NAMALWA (cell line): ENCODE measurements at regions not wholly inside any gene's neighbourhood (a gene's known extent, or its start where the extent isn't known, plus 50 kb on each side); places are given as distances from the start of the nearest gene placed in this dataset.

Source experiments
- DNase-seq: peaks from one replicate; pipeline ENCODE4 v3.0.0-alpha.2; 2015; ENCODE audit warnings: low spot score

GRCh38 chr5:144815131-144815530 lies 644.5 kb downstream of the KCTD16 start:
- no peak for DNase-seq

- no peak for DNase-seq
These were observed 642.1 kb downstream of the KCTD16 start for GRCh38 chr5:144812763-144813162.

GRCh38 chr5:144800169-144800568 lies 629.5 kb downstream of the KCTD16 start:
- no peak for DNase-seq

GRCh38 chr5:144798595-144798994 lies 627.9 kb downstream of the KCTD16 start:
- DNase-seq: no peak

GRCh38 chr5:144794922-144795321 lies 624.2 kb downstream of the KCTD16 start:
- DNase-seq: no peak

- DNase-seq: no peak
These were observed 617.9 kb downstream of the KCTD16 start for GRCh38 chr5:144788556-144788955.

- no peak for DNase-seq
These were observed 617.4 kb downstream of the KCTD16 start for GRCh38 chr5:144788046-144788445.

GRCh38 chr5:144779368-144779767 lies 608.7 kb downstream of the KCTD16 start:
- no peak for DNase-seq

GRCh38 chr5:144778561-144778960 lies 607.9 kb downstream of the KCTD16 start:
- no peak for DNase-seq

GRCh38 chr5:144774197-144774596 lies 603.5 kb downstream of the KCTD16 start:
- DNase-seq: no peak

- DNase-seq: no peak
These were observed 603.0 kb downstream of the KCTD16 start for GRCh38 chr5:144773628-144774027.

- no peak for DNase-seq
These were observed 601.1 kb downstream of the KCTD16 start for GRCh38 chr5:144771802-144772201.

GRCh38 chr5:144742361-144742760 lies 571.7 kb downstream of the KCTD16 start:
- DNase-seq: no peak

- DNase-seq: no peak
These were observed 561.1 kb downstream of the KCTD16 start for GRCh38 chr5:144731786-144732185.

- DNase-seq: no peak
These were observed 541.4 kb downstream of the KCTD16 start for GRCh38 chr5:144712090-144712489.

GRCh38 chr5:144711172-144711571 lies 540.5 kb downstream of the KCTD16 start:
- DNase-seq: no peak

GRCh38 chr5:144710637-144711036 lies 540.0 kb downstream of the KCTD16 start:
- no peak for DNase-seq

- no peak for DNase-seq
These were observed 533.1 kb downstream of the KCTD16 start for GRCh38 chr5:144703776-144704175.

GRCh38 chr5:144698484-144698883 lies 527.8 kb downstream of the KCTD16 start:
- DNase-seq: no peak

- no peak for DNase-seq
These were observed 527.2 kb downstream of the KCTD16 start for GRCh38 chr5:144697847-144698262.

GRCh38 chr5:144691936-144692335 lies 521.3 kb downstream of the KCTD16 start:
- no peak for DNase-seq

- DNase-seq: no peak
These were observed 514.2 kb downstream of the KCTD16 start for GRCh38 chr5:144684899-144685298.

GRCh38 chr5:144680711-144681110 lies 510.0 kb downstream of the KCTD16 start:
- DNase-seq: no peak

GRCh38 chr5:144671066-144671465 lies 500.4 kb downstream of the KCTD16 start:
- DNase-seq: no peak

GRCh38 chr5:144659634-144660227 lies 489.1 kb downstream of the KCTD16 start:
- DNase-seq: no peak
